Mucosa of descending colon (tissue), 3 donors: ENCODE measurements at regions not wholly inside any gene's neighbourhood (a gene's known extent, or its start where the extent isn't known, plus 50 kb on each side); places are given as distances from the start of the nearest gene placed in this dataset.

Source experiments
- ATAC-seq: fragments of 200-7000 bp; cut with Tn5 transposase; one replicate; pipeline ENCODE4 v1.9.1; 2020; ENCODE audit warnings: mild to moderate bottlenecking, moderate library complexity
- DNase-seq, 3 donors: peaks; one replicate each; pipeline ENCODE4 v3.0.0-alpha.2; 2020
- H3K36me3 ChIP-seq: fragments of 200-600 bp; one replicate; pipeline ENCODE4 v1.8.0; 2021; ENCODE audit warnings: low read depth, mild to moderate bottlenecking
- H3K4me1 ChIP-seq: fragments of 200-600 bp; one replicate; pipeline ENCODE4 v1.8.0; 2021; ENCODE audit warnings: low read depth, mild to moderate bottlenecking
- H3K4me3 ChIP-seq: fragments of 200-600 bp; one replicate; pipeline ENCODE4 v1.8.0; 2021; ENCODE audit warnings: mild to moderate bottlenecking
- H3K9me3 ChIP-seq: fragments of 200-600 bp; one replicate; pipeline ENCODE4 v1.8.0; 2021; ENCODE audit warnings: mild to moderate bottlenecking
- CTCF ChIP-seq: fragments of 200-600 bp; IDR thresholded peaks from one replicate; pipeline ENCODE4 v1.8.0; 2022; ENCODE audit warnings: antibody characterized with exemption, mild to moderate bottlenecking
- intact Hi-C, 2 donors: fragments of 100-400 bp; cut with DNase I in 1 of 2; cut with micrococcal nuclease in 1 of 2; formaldehyde crosslinking; loops; one replicate each; pipeline versions ENCODE4 v1.11.0 to v1.11.1; 2022; cut with DNase I, micrococcal nuclease
- donor health status: DM: no; HTN: no; CAD: no; lungs with moderate emphysema.
- donor health status: DM: no; HTN: no; CAD: no.
- donor health status: DM: no; HTN: yes; CAD: no.

DNA sequence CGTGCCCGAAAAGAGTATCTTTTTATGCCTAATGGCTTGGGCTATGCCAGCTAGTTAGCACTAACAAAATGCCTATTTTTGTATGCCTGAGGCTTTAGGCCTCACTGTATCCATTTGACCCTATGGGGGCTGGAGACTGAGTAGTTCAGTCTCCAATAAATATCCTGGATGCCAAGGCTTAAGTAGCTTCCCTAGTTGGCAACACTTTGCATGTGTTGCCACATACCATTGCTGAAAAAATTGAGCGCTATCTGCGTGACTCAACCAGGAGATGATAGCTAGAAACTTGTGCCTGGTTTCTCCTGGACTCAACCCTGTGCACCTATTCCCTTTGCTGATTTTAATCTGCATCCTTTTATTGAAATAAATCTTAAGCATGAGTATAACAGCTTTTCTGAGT, 58.4 kb upstream of the ATP2C1 start:
- DNase-seq: no peak
- Histone ChIP-seq H3K36me3 (no peaks in the 10 kb centered on the region), H3K9me3 (no peaks in the 10 kb centered on the region), H3K4me1 (no peaks in the 10 kb centered on the region), H3K4me3 (no peak overlapping the region)
- ATAC-seq: no peak
- intact Hi-C loops: no loop called here
- TF ChIP-seq CTCF: no peak

DNA sequence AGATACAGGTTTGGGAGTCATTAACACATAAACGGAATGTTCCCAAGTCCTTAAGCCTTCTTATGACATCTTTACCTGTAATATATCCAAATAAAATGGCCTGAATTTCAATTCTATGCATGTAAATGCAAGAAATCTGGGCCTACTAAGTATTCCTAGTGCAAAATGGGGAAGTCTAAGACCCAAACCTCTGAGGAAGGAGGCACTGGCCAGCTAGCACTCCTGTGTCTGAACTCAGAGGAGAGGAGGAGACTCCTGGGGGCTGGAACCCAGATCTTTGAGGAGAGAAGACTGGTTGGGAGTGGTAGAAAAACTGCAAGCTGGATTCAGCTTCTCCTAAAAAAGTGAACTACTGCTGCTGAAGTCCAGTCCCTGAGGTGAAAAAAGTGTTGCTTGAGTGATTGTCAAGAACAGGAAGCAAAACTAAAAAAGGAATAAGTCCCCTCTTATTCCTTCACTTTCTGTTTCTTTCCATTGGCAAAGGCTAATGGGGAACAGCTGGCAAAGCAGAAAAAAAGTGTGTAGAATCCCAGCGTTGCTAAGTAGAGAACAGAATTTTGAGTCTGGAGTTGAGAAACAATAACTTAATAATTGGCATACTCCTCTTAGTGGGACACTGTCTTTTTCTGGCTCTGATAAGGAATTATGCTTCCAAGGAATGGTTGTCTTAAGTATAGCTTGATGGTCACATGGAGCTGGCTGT, 54.8 kb upstream of the ATP2C1 start:
- intact Hi-C loops: no loop called here
- Histone ChIP-seq H3K4me3 (no peak overlapping the region), H3K4me1 (no peaks in the 10 kb centered on the region), H3K36me3 (no peaks in the 10 kb centered on the region), H3K9me3 (no peaks in the 10 kb centered on the region)
- DNase-seq: no peak
- TF ChIP-seq CTCF: no peak
- ATAC-seq: no peak

GRCh38 chr3:130839813-130840212, 54.1 kb upstream of the ATP2C1 start:
- no peaks in the 10 kb centered on the region for H3K36me3 ChIP-seq
- DNase-seq (peak in 1 of 3 donors; percentile 29), ATAC-seq (no peak)
- intact Hi-C loops: no loop called here
- no peaks in the 10 kb centered on the region for H3K9me3 ChIP-seq
- H3K4me1 ChIP-seq: no peaks in the 10 kb centered on the region
- no peak overlapping the region for H3K4me3 ChIP-seq
- no peak for TF ChIP-seq CTCF

GRCh38 chr3:130841357-130841756, 52.5 kb upstream of the ATP2C1 start:
- no peaks in the 10 kb centered on the region for H3K36me3 ChIP-seq
- intact Hi-C loops: no loop called here
- no peak for ATAC-seq
- no peak for DNase-seq
- H3K4me1 ChIP-seq: no peaks in the 10 kb centered on the region
- no peak for TF ChIP-seq CTCF
- H3K4me3 ChIP-seq: no peak overlapping the region
- no peaks in the 10 kb centered on the region for H3K9me3 ChIP-seq

DNA sequence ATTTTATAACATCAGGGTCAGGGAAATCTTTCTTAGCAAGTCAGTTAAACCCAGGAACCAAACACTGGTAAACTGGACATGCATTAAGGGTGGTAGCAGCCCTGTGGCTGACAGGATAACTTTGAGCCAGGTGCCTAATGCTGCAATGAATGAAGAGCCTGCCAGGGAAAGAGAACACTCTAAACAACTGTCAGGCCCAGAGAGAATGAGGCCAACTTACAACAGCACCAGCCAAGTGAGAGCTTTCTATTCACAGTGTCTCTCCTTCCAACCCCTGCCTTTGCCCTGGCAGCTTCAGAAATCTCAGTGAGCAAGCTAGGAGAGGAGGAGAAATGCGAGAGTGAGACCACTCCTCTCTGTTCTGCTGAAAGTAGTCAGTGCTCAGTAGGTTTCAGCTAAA, 50.4 kb upstream of the ATP2C1 start:
- TF ChIP-seq CTCF: no peak
- intact Hi-C loops: no loop called here
- Histone ChIP-seq H3K9me3 (no peaks in the 10 kb centered on the region), H3K36me3 (no peaks in the 10 kb centered on the region), H3K4me1 (no peaks in the 10 kb centered on the region), H3K4me3 (no peak overlapping the region)
- ATAC-seq (no peak), DNase-seq (no peak)
